ENCODE measurements at regions not wholly inside any gene's neighbourhood (a gene's known extent, or its start where the extent isn't known, plus 50 kb on each side); places are given as distances from the start of the nearest gene placed in this dataset.

DNA sequence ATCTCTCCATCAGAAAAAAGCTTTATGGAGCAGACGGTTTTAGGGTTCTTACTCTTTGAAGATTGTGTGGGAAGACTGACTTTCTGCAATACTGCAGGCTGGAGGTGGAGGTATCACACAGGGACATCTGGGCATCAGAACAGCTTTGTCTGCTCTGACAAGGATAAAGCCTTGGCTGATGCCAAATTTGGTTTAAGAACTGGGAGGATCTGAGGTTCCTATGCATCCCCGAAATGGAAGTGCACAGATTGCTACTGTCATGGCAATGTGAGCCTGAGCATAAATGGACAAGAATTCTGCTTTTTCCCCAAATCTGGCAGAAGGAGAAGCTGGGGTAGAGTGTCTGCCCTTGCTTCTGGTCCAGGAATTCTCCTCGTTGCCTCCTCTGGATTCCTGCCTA is 424.3 kb downstream of the SLC4A3 start:
- Histone ChIP-seq H3K9me3 (replicated peaks) (0 out of 2 replicates have a peak, but pooled peaks cover 2% of the 10 kb centered on the region), H3K27me3 (replicated peaks) (no peaks in the 10 kb centered on the region)

DNA sequence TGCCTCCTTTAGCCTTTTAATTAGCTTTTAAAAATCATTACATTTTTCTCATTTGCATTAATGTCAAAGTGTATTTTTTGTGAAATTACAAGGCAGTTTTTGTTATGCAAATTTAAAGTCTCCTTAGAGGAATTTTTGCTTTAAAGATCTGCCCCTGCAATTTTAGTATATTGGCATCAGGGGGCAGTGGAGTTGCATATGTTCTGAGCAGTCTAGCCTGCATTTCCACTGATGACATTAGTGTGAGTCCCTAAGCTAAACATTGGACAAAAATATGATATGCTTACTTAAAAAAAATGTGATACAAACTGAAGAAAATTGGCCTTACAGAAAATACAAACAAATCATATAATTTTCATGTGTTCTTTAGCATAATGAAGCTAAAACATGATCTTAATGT is 426.5 kb downstream of the SLC4A3 start:
- no peaks in the 10 kb centered on the region for H3K4me1 ChIP-seq (replicated peaks)
- H3K27ac ChIP-seq = no peak overlapping the region
- 0 out of 2 replicates have a peak, but pooled peaks cover 2% of the 10 kb centered on the region for H3K9me3 ChIP-seq (replicated peaks)
- H3K4me3 ChIP-seq = no peak overlapping the region
- H3K27me3 ChIP-seq (replicated peaks) = no peaks in the 10 kb centered on the region
- H3K36me3 ChIP-seq = no peaks in the 10 kb centered on the region
- DNase-seq (ENCODE audit: low read depth in 1 of 2, low spot score in 2 of 2) = no peak

More for the DNA sequence above, 424.3 kb downstream of the SLC4A3 start:
- Histone ChIP-seq H3K4me3 (no peak overlapping the region), H3K4me1 (replicated peaks) (no peaks in the 10 kb centered on the region), H3K27ac (no peak overlapping the region), H3K36me3 (no peaks in the 10 kb centered on the region)
- DNase-seq (ENCODE audit: low read depth in 1 of 2, low spot score in 2 of 2) = no peak

DNA sequence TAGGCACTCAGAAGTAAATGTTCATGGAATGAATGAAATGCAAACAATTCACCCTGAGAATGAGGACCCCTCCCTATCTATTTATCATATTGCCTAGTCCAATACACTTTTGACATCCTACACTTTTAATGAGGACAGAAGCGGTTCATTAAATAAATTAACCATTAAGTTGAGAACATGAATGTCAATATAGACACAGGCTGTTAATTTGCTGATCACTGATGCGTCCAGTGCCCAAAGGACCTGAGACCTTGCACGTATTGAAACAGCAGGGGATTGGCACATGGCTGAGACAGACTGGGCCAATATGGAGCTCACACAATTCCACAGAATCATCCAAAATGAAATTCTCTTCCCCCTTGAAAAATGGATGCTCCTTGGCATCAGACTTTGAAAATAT is 430.0 kb downstream of the SLC4A3 start:
- H3K4me1 ChIP-seq (replicated peaks) = no peaks in the 10 kb centered on the region
- no peaks in the 10 kb centered on the region for H3K27me3 ChIP-seq (replicated peaks)
- DNase-seq (ENCODE audit: low read depth in 1 of 2, low spot score in 2 of 2) = no peak
- no peak overlapping the region for H3K27ac ChIP-seq
- H3K9me3 ChIP-seq (replicated peaks) = 0 out of 2 replicates have a peak, but pooled peaks cover 2% of the 10 kb centered on the region
- H3K36me3 ChIP-seq = no peaks in the 10 kb centered on the region
- H3K4me3 ChIP-seq = no peak overlapping the region

DNA sequence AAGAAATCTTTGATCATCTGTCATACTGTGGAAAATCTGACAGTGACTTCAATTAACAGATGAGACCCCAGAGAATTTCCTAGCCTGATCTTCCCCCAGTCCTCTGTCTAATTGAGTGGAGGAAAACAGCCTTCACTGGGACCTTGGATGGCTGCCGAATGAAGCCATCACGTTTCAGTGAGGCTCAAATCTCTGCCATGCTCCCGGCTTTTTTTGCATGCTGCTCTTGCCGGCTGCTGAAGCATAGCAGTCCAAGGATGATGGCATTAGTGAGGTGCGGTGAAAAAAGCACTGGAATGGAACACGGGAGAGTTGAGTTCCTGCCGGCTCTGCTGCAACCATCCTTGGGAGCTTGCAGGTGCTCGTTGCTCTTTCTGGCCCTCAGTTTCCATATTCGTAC is 430.5 kb downstream of the SLC4A3 start:
- Histone ChIP-seq H3K27me3 (replicated peaks) (no peaks in the 10 kb centered on the region), H3K27ac (no peak overlapping the region), H3K9me3 (replicated peaks) (0 out of 2 replicates have a peak, but pooled peaks cover under 1% of the 10 kb centered on the region), H3K36me3 (no peaks in the 10 kb centered on the region), H3K4me1 (replicated peaks) (no peaks in the 10 kb centered on the region), H3K4me3 (no peak overlapping the region)
- no peak for DNase-seq (ENCODE audit: low read depth in 1 of 2, low spot score in 2 of 2)

GRCh38 chr2:220064111-220065030 is 436.9 kb downstream of the SLC4A3 start:
- no peak overlapping the region for H3K4me3 ChIP-seq
- no peaks in the 10 kb centered on the region for H3K36me3 ChIP-seq
- no peak for DNase-seq (ENCODE audit: low read depth in 1 of 2, low spot score in 2 of 2)
- H3K27ac ChIP-seq = no peak overlapping the region
- H3K27me3 ChIP-seq (replicated peaks) = no peaks in the 10 kb centered on the region
- no peaks in the 10 kb centered on the region for H3K9me3 ChIP-seq (replicated peaks)
- H3K4me1 ChIP-seq (replicated peaks) = no peaks in the 10 kb centered on the region

- H3K9me3 ChIP-seq (replicated peaks) = no peaks in the 10 kb centered on the region
- no peak overlapping the region for H3K27ac ChIP-seq
- no peak overlapping the region for H3K4me3 ChIP-seq
- H3K4me1 ChIP-seq (replicated peaks) = no peaks in the 10 kb centered on the region
- DNase-seq (ENCODE audit: low read depth in 1 of 2, low spot score in 2 of 2) = no peak
- H3K27me3 ChIP-seq (replicated peaks) = no peaks in the 10 kb centered on the region
- H3K36me3 ChIP-seq = no peaks in the 10 kb centered on the region
Observed at GRCh38 chr2:220065581-220065980, 438.2 kb downstream of the SLC4A3 start.

DNA sequence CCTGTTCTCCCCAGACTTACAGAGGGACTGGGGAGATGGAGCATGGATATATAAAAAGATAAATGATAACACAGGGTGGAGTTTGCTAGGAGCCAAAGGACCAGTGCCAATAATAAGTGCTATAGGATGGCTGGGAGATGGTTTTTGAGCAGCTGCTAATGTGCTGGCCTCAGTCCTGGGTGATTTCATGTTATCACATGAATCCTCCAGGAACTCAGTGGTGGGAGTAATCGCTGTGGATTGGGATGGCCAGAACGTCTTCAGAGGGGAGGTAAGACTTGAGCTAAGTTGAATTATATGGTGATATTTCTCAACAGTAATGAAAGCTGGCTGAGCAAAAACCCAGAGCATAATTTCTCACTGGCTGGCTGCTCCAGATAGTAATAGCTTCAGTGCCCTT is 441.4 kb downstream of the SLC4A3 start:
- no peaks in the 10 kb centered on the region for H3K4me1 ChIP-seq (replicated peaks)
- H3K9me3 ChIP-seq (replicated peaks) = no peaks in the 10 kb centered on the region
- no peaks in the 10 kb centered on the region for H3K36me3 ChIP-seq
- H3K4me3 ChIP-seq = no peak overlapping the region
- no peak overlapping the region for H3K27ac ChIP-seq
- DNase-seq (ENCODE audit: low read depth in 1 of 2, low spot score in 2 of 2) = no peak
- no peaks in the 10 kb centered on the region for H3K27me3 ChIP-seq (replicated peaks)

DNA sequence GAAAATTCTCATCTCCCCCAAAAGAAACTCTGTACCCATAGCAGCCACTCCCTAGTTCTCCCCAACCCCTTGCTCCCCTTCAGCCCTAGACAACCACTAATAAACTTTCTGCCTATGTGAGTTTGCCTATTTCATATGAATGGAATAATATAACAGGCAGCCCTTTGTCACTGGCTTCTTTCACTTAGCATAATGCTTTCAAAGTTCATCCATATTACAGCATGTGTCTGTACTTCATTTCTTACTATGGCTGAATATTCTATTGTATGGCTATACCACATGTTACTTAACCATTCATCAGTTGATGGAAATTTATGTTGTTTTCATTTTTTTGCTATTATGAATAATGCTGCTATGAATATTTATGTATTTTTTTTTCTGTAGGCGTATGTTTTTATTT is 442.9 kb downstream of the SLC4A3 start:
- no peaks in the 10 kb centered on the region for H3K4me1 ChIP-seq (replicated peaks)
- no peaks in the 10 kb centered on the region for H3K27me3 ChIP-seq (replicated peaks)
- no peaks in the 10 kb centered on the region for H3K9me3 ChIP-seq (replicated peaks)
- no peak for DNase-seq (ENCODE audit: low read depth in 1 of 2, low spot score in 2 of 2)
- no peak overlapping the region for H3K4me3 ChIP-seq
- H3K27ac ChIP-seq = no peak overlapping the region
- H3K36me3 ChIP-seq = no peaks in the 10 kb centered on the region

DNA sequence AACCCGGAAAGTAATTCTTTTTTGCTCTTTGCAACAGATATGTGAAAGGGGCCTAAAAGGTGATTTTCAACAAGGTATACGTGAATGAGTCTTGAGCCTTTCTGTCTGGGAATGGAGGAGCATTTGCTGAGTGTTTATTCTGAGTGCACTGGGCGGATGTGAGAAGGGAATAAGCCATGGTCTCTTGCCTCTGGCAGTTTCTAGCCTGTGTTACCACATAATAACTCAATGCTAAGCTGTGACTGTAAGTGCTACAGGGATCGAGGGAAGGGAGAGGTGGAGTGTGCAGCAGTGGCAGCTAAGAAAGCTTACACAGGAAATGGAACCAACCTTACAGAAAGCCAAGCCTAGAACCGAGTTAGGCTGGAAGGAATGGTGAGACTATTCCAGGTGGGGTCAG is 444.3 kb downstream of the SLC4A3 start:
- H3K27ac ChIP-seq = no peak overlapping the region
- no peaks in the 10 kb centered on the region for H3K27me3 ChIP-seq (replicated peaks)
- H3K36me3 ChIP-seq = no peaks in the 10 kb centered on the region
- no peak overlapping the region for H3K4me3 ChIP-seq
- H3K9me3 ChIP-seq (replicated peaks) = no peaks in the 10 kb centered on the region
- no peaks in the 10 kb centered on the region for H3K4me1 ChIP-seq (replicated peaks)
- DNase-seq (ENCODE audit: low read depth in 1 of 2, low spot score in 2 of 2) = no peak

GRCh38 chr2:220072669-220073220 is 445.3 kb downstream of the SLC4A3 start:
- no peaks in the 10 kb centered on the region for H3K4me1 ChIP-seq (replicated peaks)
- DNase-seq (ENCODE audit: low read depth in 1 of 2, low spot score in 2 of 2) = no peak
- H3K36me3 ChIP-seq = no peaks in the 10 kb centered on the region
- H3K27me3 ChIP-seq (replicated peaks) = no peaks in the 10 kb centered on the region
- H3K9me3 ChIP-seq (replicated peaks) = no peaks in the 10 kb centered on the region
- no peak overlapping the region for H3K27ac ChIP-seq
- H3K4me3 ChIP-seq = no peak overlapping the region

DNA sequence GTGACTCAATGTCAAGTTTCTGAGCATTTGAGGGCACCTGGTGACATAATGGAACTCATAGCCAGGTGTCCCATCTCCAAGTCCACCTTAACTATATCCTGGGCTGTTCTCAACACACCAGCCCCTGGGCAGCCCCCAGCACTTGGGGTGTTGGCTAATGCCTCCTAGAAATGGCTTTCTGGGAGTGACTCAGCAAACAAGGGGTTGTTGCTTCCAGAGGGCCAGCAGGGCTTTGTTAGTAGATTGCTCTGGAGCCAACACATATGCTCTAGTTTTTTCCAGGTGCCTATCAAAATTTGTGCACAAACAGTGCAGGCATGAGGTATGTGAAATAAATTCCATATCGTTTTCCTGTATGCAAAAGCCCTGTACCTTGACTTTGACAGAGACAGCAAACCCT is 448.4 kb downstream of the SLC4A3 start:
- Histone ChIP-seq H3K27me3 (replicated peaks) (no peaks in the 10 kb centered on the region), H3K4me3 (no peak overlapping the region), H3K27ac (no peak overlapping the region), H3K4me1 (replicated peaks) (no peaks in the 10 kb centered on the region), H3K9me3 (replicated peaks) (no peaks in the 10 kb centered on the region), H3K36me3 (no peaks in the 10 kb centered on the region)
- DNase-seq (ENCODE audit: low read depth in 1 of 2, low spot score in 2 of 2) = no peak

DNA sequence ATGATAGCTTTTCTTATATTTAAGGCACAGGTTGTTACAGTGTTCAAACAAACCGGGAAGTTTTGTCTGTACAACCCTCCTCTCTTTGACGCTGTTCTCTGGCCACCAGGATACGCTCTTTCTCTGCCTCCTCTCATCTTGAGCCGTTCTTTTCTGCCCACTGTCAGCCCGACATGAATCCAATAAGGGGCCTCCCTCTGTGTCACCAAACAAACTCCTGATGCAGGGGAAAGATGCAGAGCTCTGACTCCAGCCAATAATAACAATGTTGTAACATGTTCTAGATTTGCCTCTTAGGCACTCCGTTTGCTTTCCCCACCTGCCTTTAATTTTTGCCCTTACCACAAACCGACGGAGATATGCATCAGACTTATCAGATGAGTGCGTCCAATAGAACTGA is 449.3 kb downstream of the SLC4A3 start:
- Histone ChIP-seq H3K27ac (no peak overlapping the region), H3K9me3 (replicated peaks) (no peaks in the 10 kb centered on the region), H3K36me3 (no peaks in the 10 kb centered on the region), H3K4me3 (no peak overlapping the region), H3K4me1 (replicated peaks) (no peaks in the 10 kb centered on the region), H3K27me3 (replicated peaks) (no peaks in the 10 kb centered on the region)
- no peak for DNase-seq (ENCODE audit: low read depth in 1 of 2, low spot score in 2 of 2)

DNA sequence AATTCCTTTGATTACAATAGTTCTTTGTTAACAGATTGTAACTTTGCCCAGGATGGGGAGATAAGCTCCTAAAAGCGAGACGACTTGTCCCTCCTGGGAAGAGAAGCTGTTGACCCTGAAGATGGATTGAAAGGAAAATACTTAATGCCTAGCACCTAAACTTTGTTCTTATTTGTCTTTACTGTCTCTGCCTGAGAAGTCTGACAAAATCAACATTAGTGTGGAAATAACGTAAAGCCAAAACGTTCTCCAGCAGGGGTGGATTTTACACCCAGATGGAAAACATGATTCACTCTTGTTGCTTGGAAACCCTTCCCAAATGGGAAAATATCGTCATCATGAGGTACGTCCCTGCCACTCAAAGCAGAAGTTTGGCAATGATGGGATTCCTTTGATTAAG is 450.1 kb downstream of the SLC4A3 start:
- H3K27me3 ChIP-seq (replicated peaks) = no peaks in the 10 kb centered on the region
- H3K36me3 ChIP-seq = no peaks in the 10 kb centered on the region
- H3K4me3 ChIP-seq = no peak overlapping the region
- H3K4me1 ChIP-seq (replicated peaks) = no peaks in the 10 kb centered on the region
- no peak overlapping the region for H3K27ac ChIP-seq
- H3K9me3 ChIP-seq (replicated peaks) = no peaks in the 10 kb centered on the region
- no peak for DNase-seq (ENCODE audit: low read depth in 1 of 2, low spot score in 2 of 2)

GRCh38 chr2:220078439-220078838 is 451.0 kb downstream of the SLC4A3 start:
- no peak for DNase-seq (ENCODE audit: low read depth in 1 of 2, low spot score in 2 of 2)
- no peaks in the 10 kb centered on the region for H3K36me3 ChIP-seq
- no peaks in the 10 kb centered on the region for H3K27me3 ChIP-seq (replicated peaks)
- no peaks in the 10 kb centered on the region for H3K4me1 ChIP-seq (replicated peaks)
- H3K27ac ChIP-seq = no peak overlapping the region
- H3K9me3 ChIP-seq (replicated peaks) = no peaks in the 10 kb centered on the region
- H3K4me3 ChIP-seq = no peak overlapping the region
